GM18502 (cell line): ENCODE measurements at regions not wholly inside any gene's neighbourhood (a gene's known extent, or its start where the extent isn't known, plus 50 kb on each side); places are given as distances from the start of the nearest gene placed in this dataset.
A peak's percentile ranks its signal among the peaks of the same experiment; 100 is the strongest.

Source experiments
- ATAC-seq: cut with Tn5 transposase; IDR thresholded peaks from one replicate; pipeline ENCODE4 v1.9.1; 2021; ENCODE audit warnings: mild to moderate bottlenecking; ENCODE audit not compliant: unreplicated experiment, poor library complexity

- peak; percentile 43 for ATAC-seq
Observed at GRCh38 chr3:6679510-6679909, 181.4 kb upstream of the GRM7 start.

- peak; percentile 94 for ATAC-seq
Observed at GRCh38 chr3:6680119-6680806, 180.7 kb upstream of the GRM7 start.

GRCh38 chr3:6697285-6697684, 163.6 kb upstream of the GRM7 start:
- ATAC-seq: no peak

GRCh38 chr3:6697722-6698121, 163.2 kb upstream of the GRM7 start:
- no peak for ATAC-seq

GRCh38 chr3:6704817-6705216, 156.1 kb upstream of the GRM7 start:
- peak; percentile 45 for ATAC-seq

- no peak for ATAC-seq
Observed at GRCh38 chr3:6706777-6707176, 154.1 kb upstream of the GRM7 start.

GRCh38 chr3:6709178-6709577, 151.7 kb upstream of the GRM7 start:
- no peak for ATAC-seq

GRCh38 chr3:6714962-6715361, 146.0 kb upstream of the GRM7 start:
- no peak for ATAC-seq

- no peak for ATAC-seq
Observed at GRCh38 chr3:6716420-6716819, 144.5 kb upstream of the GRM7 start.

- ATAC-seq: peak; percentile 97
Observed at GRCh38 chr3:6717026-6717943, 143.6 kb upstream of the GRM7 start.

GRCh38 chr3:6719999-6720398, 140.9 kb upstream of the GRM7 start:
- no peak for ATAC-seq

- ATAC-seq: no peak
Observed at GRCh38 chr3:6721491-6721890, 139.4 kb upstream of the GRM7 start.

GRCh38 chr3:6723205-6723604, 137.7 kb upstream of the GRM7 start:
- ATAC-seq: no peak

GRCh38 chr3:6726811-6727210, 134.1 kb upstream of the GRM7 start:
- ATAC-seq: no peak

GRCh38 chr3:6732807-6733206, 128.1 kb upstream of the GRM7 start:
- ATAC-seq: no peak

- no peak for ATAC-seq
Observed at GRCh38 chr3:6733699-6734394, 127.1 kb upstream of the GRM7 start.

GRCh38 chr3:6734395-6734746, 126.5 kb upstream of the GRM7 start:
- ATAC-seq: no peak

- ATAC-seq: no peak
Observed at GRCh38 chr3:6736836-6737629, 123.9 kb upstream of the GRM7 start.

GRCh38 chr3:6737630-6738029, 123.3 kb upstream of the GRM7 start:
- no peak for ATAC-seq

GRCh38 chr3:6739288-6739687, 121.6 kb upstream of the GRM7 start:
- ATAC-seq: no peak
